GM12878 (cell line): ENCODE measurements at regions not wholly inside any gene's neighbourhood (a gene's known extent, or its start where the extent isn't known, plus 50 kb on each side); places are given as distances from the start of the nearest gene placed in this dataset.
"Not testable (repeated sequence)": the region's sequence is repeated elsewhere in the genome, so short reads cannot be mapped to it uniquely, and the experiment has no call there.

ENCODE experiments used
- ATF2 ChIP-seq: IDR thresholded peaks from 2 replicates; pipeline ENCODE4 v1.6.1; 2012; ENCODE audit warnings: low read length, inconsistent platforms
- CTCF ChIP-seq, 3 experiments: IDR thresholded peaks in 2 of 3; conservative IDR thresholded peaks in 1 of 3; 2 replicates each; pipeline ENCODE4 v1.5.1; 2011; ENCODE audit warnings: low read depth in 3 of 3, low read length in 3 of 3, mild to moderate bottlenecking in 3 of 3, control low read depth in 2 of 3, moderate library complexity in 2 of 3, inconsistent platforms in 1 of 3, mixed read lengths in 1 of 3; ENCODE audit not compliant: control insufficient read depth in 2 of 3, insufficient read depth in 1 of 3; ENCODE audit errors: extremely low read depth in 1 of 3
- EP300 ChIP-seq, 2 experiments: fragments of 150-350 bp in 1 of 2; IDR thresholded peaks; 2 replicates each; pipeline ENCODE4 v1.6.1; 2011 to 2012; ENCODE audit warnings: low read depth in 2 of 2, low read length in 2 of 2, borderline replicate concordance in 1 of 2, improper control_type of control experiment in 1 of 2, inconsistent platforms in 1 of 2; ENCODE audit not compliant: control insufficient read depth in 1 of 2
- EZH2 ChIP-seq: IDR thresholded peaks from 2 replicates; pipeline ENCODE4 v1.6.1; 2012; ENCODE audit warnings: low read depth, mild to moderate bottlenecking, control low read depth, inconsistent platforms, low read length, borderline replicate concordance; ENCODE audit not compliant: control insufficient read depth
- HDAC6 ChIP-seq: fragments of 200-600 bp; sonication (generic); IDR thresholded peaks from one replicate; pipeline ENCODE4 v1.8.0; 2017; ENCODE audit warnings: antibody characterized with exemption; ENCODE audit not compliant: unreplicated experiment
- NFXL1 ChIP-seq: fragments of 450-650 bp; IDR thresholded peaks from 2 replicates; pipeline ENCODE4 v1.6.1; 2017; ENCODE audit warnings: antibody characterized with exemption, mild to moderate bottlenecking, borderline replicate concordance
- POLR2A ChIP-seq: IDR thresholded peaks from 2 replicates; pipeline ENCODE4 v1.6.1; 2011; ENCODE audit warnings: low read depth, mild to moderate bottlenecking, low read length
- POU2F2 ChIP-seq: IDR thresholded peaks from 3 replicates; pipeline ENCODE4 v1.6.1; 2011; ENCODE audit warnings: low read depth, mild to moderate bottlenecking, low read length, borderline replicate concordance
- SMC3 ChIP-seq: IDR thresholded peaks from 2 replicates; pipeline ENCODE4 v1.6.1; 2011; ENCODE audit warnings: low read length, improper control_type of control experiment, borderline replicate concordance
- SP1 ChIP-seq: IDR thresholded peaks from one replicate; pipeline ENCODE4 v1.6.1; 2011; ENCODE audit warnings: low read depth, low read length
- TAF1 ChIP-seq: IDR thresholded peaks from 2 replicates; pipeline ENCODE4 v1.6.1; 2011; ENCODE audit warnings: mild to moderate bottlenecking, low read depth, low read length, borderline replicate concordance
- ZNF274 ChIP-seq: IDR thresholded peaks from one replicate; pipeline ENCODE4 v1.8.0; 2011; ENCODE audit not compliant: insufficient read length, insufficient read depth

- TF ChIP-seq EZH2; ZNF274; ATF2; POLR2A; EP300 (IDR thresholded peaks at IDR 0.05; ENCODE audit: borderline replicate concordance in 1 of 2, control insufficient read depth in 1 of 2, low read depth in 2 of 2, low read length in 2 of 2); SP1; CTCF (IDR thresholded peaks at IDR 0.05 in 2 of 3, conservative IDR thresholded peaks at IDR 0.05 in 1 of 3; ENCODE audit: control insufficient read depth in 2 of 3, extremely low read depth in 1 of 3, insufficient read depth in 1 of 3, low read depth in 3 of 3, low read length in 3 of 3); HDAC6; SMC3; POU2F2; TAF1; NFXL1: not testable (repeated sequence)
Observed at GRCh38 chr10:3653303-3653702, 131.7 kb downstream of the KLF6 start.
